Stomach (tissue), 8 donors: ENCODE measurements at regions not wholly inside any gene's neighbourhood (a gene's known extent, or its start where the extent isn't known, plus 50 kb on each side); places are given as distances from the start of the nearest gene placed in this dataset.

ENCODE experiments used
- DNase-seq, 2 donors: peaks; one replicate each; pipeline versions ENCODE4 v3.0.0 to v3.0.0-alpha.2; 2013 to 2019
- H3K27ac ChIP-seq, 5 donors: fragments of 200-600 bp in 4 of 5; sonication (generic) in 4 of 5; one replicate each; pipeline ENCODE4 v1.5.1; 2013 to 2019; ENCODE audit warnings: mild to moderate bottlenecking in 1 of 5, moderate library complexity in 1 of 5
- H3K27me3 ChIP-seq, 3 donors: fragments of 200-600 bp; sonication (generic); one replicate each; pipeline ENCODE4 v1.5.1; 2017 to 2019; ENCODE audit warnings: mixed run types in 1 of 3
- H3K36me3 ChIP-seq, 4 donors: fragments of 200-600 bp; sonication (generic); 1 replicate in 3 of 4; 2 replicates in 1 of 4; pipeline ENCODE4 v1.5.1; 2016 to 2019
- H3K4me1 ChIP-seq, 4 donors: fragments of 200-600 bp; sonication (generic); one replicate each; pipeline ENCODE4 v1.5.1; 2016 to 2019
- H3K4me3 ChIP-seq, 4 donors: fragments of 200-600 bp; sonication (generic) in 3 of 4; one replicate each; pipeline ENCODE4 v1.5.1; 2016 to 2019; ENCODE audit warnings: mild to moderate bottlenecking in 1 of 4
- H3K9me3 ChIP-seq, 4 donors: fragments of 200-600 bp; sonication (generic); one replicate each; pipeline ENCODE4 v1.5.1; 2016 to 2019
- EP300 ChIP-seq: sonication (generic); formaldehyde crosslinking; IDR thresholded peaks from one replicate; pipeline ENCODE4 v1.6.1; 2017; ENCODE audit warnings: antibody characterized with exemption
- POLR2A ChIP-seq, 4 donors: fragments of 450-650 bp; IDR thresholded peaks; one replicate each; pipeline ENCODE4 v1.6.1; 2016; ENCODE audit warnings: antibody characterized with exemption in 4 of 4, control low read depth in 2 of 4, mild to moderate bottlenecking in 1 of 4, moderate library complexity in 1 of 4
- POLR2AphosphoS5 ChIP-seq, 3 donors: sonication (generic); formaldehyde crosslinking; IDR thresholded peaks; one replicate each; pipeline ENCODE4 v1.6.1; 2016; ENCODE audit warnings: antibody characterized with exemption in 3 of 3
- WGBS, 5 donors: extraction: QIAGEN DNeasy Blood & Tissue Kit in 3 of 5; methylation state at CpG; one replicate each; pipeline versions ENCODE4 v1.1.5 to v1.1.7; 2013 to 2018; 5-methylcytosine and 5-hydroxymethylcytosine counted together
- intact Hi-C: fragments of 100-400 bp; cut with DNase I; formaldehyde crosslinking; loops from one replicate; pipeline ENCODE4 v1.15.1; 2023; ENCODE audit warnings: low total_unique reads
- TF ChIP-seq, protein P1 (sequence below), 7 experiments: fragments of 450-650 bp in 4 of 7; fragments of 200-600 bp in 3 of 7; sonication (generic) in 3 of 7; IDR thresholded peaks; one replicate each; pipeline ENCODE4 v1.5.1; 2016 to 2019; ENCODE audit warnings: antibody characterized with exemption in 7 of 7, control low read depth in 2 of 7, mild to moderate bottlenecking in 1 of 7
- donor health status: healthy with polysubstance abuse.
- donor health status: Bipolar disorder and iron deficiency.
- donor health status: healthy.

GRCh38 chrX:7201496-7201895 lies 53.5 kb upstream of the PUDP start:
- TF ChIP-seq, protein P1, sequence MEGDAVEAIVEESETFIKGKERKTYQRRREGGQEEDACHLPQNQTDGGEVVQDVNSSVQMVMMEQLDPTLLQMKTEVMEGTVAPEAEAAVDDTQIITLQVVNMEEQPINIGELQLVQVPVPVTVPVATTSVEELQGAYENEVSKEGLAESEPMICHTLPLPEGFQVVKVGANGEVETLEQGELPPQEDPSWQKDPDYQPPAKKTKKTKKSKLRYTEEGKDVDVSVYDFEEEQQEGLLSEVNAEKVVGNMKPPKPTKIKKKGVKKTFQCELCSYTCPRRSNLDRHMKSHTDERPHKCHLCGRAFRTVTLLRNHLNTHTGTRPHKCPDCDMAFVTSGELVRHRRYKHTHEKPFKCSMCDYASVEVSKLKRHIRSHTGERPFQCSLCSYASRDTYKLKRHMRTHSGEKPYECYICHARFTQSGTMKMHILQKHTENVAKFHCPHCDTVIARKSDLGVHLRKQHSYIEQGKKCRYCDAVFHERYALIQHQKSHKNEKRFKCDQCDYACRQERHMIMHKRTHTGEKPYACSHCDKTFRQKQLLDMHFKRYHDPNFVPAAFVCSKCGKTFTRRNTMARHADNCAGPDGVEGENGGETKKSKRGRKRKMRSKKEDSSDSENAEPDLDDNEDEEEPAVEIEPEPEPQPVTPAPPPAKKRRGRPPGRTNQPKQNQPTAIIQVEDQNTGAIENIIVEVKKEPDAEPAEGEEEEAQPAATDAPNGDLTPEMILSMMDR (IDR thresholded peaks at IDR 0.05), result no peak
- TF ChIP-seq POLR2A (IDR thresholded peaks at IDR 0.05), result no peak
- no peak for TF ChIP-seq EP300
- no peak for TF ChIP-seq POLR2AphosphoS5 (IDR thresholded peaks at IDR 0.05)
- Histone ChIP-seq H3K27ac (no peak overlapping the region), H3K4me3 (no peak overlapping the region), H3K4me1 (no peaks in the 10 kb centered on the region), H3K9me3 (no peaks in the 10 kb centered on the region), H3K36me3 (no peaks in the 10 kb centered on the region), H3K27me3 (no peaks in the 10 kb centered on the region)
- intact Hi-C loops, result no loop called here
- no peak for DNase-seq
- 85 to 96% (median 92%) methylated on average over 4 of the region's 4 CpGs for WGBS, 5 donors

GRCh38 chrX:7198499-7198898 lies 50.5 kb upstream of the PUDP start:
- no peak for DNase-seq
- Histone ChIP-seq H3K36me3 (no peaks in the 10 kb centered on the region), H3K9me3 (no peaks in the 10 kb centered on the region), H3K27me3 (no peaks in the 10 kb centered on the region), H3K4me1 (no peaks in the 10 kb centered on the region), H3K27ac (no peak overlapping the region), H3K4me3 (no peak overlapping the region)
- 61 to 75% (median 71%) methylated on average over 5 of the region's 5 CpGs for WGBS, 5 donors
- intact Hi-C loops, result no loop called here
- no peak for TF ChIP-seq POLR2AphosphoS5 (IDR thresholded peaks at IDR 0.05)
